Omental fat pad (tissue), 3 donors: ENCODE measurements at regions not wholly inside any gene's neighbourhood (a gene's known extent, or its start where the extent isn't known, plus 50 kb on each side); places are given as distances from the start of the nearest gene placed in this dataset.
"Not testable (repeated sequence)": the region's sequence is repeated elsewhere in the genome, so short reads cannot be mapped to it uniquely, and the experiment has no call there.

Experiments used
- ATAC-seq: fragments of 150-250 bp; one replicate; pipeline ENCODE4 v1.9.1; 2016; ENCODE audit warnings: mild to moderate bottlenecking, moderate library complexity; ENCODE audit not compliant: low FRiP score
- DNase-seq: peaks from one replicate; pipeline ENCODE4 v3.0.0-alpha.2; 2019; ENCODE audit warnings: low spot score
- CTCF ChIP-seq, 3 donors: fragments of 450-650 bp; IDR thresholded peaks; one replicate each; pipeline ENCODE4 v1.5.1; 2016 to 2017; ENCODE audit warnings: antibody characterized with exemption in 3 of 3, mild to moderate bottlenecking in 3 of 3, moderate library complexity in 2 of 3

GRCh38 chr16:54879681-54880080, 51.0 kb upstream of the IRX5 start:
- TF ChIP-seq CTCF (IDR thresholded peaks at IDR 0.05) = no peak
- ATAC-seq (no peak), DNase-seq (no peak)

GRCh38 chr16:54878301-54878700, 52.4 kb upstream of the IRX5 start:
- TF ChIP-seq CTCF (IDR thresholded peaks at IDR 0.05) = no peak
- DNase-seq (no peak), ATAC-seq (no peak)

DNA sequence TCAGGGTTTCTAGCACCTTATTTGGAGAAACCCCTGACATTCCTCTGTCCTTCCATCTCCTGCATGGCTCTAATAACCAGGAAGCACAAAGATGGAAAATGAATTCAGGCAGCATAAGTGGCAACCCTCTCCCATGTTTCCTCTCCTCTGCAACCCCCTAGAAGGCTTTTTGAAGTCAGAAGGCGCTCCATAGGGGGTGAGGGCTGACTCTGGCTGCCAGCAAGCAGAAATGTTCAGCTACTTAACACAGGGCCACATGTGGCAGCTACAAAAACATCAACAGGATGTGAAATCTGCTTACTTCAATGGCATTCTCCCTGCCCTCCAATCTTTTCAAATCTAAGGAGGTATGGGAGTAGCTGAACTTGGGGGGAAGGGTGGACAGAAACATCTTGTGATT, 55.2 kb upstream of the IRX5 start:
- no peak for TF ChIP-seq CTCF (IDR thresholded peaks at IDR 0.05)
- ATAC-seq = no peak

DNA sequence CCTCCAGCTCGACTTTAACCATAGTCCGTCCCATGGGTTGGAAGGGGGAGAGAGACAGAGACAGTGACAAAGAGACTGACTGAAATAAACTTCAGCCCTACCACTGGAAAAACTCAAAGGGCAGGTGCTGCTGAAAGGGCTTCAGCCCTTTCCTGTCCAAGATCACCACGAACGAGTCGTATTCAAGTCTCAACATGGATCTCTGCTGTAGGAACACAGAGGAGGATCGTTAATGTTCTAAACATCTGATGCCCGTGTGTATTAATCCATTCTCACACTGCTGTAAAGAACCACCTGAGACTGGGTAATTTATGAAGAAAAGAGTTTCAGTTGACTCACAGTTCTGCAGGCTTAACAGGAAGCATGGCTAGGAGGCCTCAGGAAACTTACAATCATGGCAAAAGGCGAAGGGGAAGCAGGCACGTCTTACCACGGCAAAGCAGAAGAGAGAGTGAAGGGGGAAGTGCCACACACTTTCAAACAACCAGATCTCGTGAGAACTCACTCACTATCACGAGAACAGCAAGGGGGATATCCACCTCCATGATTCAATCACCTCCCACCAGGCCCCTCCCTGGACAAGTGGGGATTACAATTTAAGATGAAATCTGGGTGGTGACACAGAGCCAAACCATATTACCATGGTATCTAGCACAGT, 56.8 kb upstream of the IRX5 start:
- ATAC-seq, DNase-seq: not testable (repeated sequence)

More for the DNA sequence above, 55.2 kb upstream of the IRX5 start:
- DNase-seq = no peak

- DNase-seq (no peak), ATAC-seq (no peak)
- TF ChIP-seq CTCF (IDR thresholded peaks at IDR 0.05) = no peak
Observed at GRCh38 chr16:54873071-54873470, 57.6 kb upstream of the IRX5 start.

DNA sequence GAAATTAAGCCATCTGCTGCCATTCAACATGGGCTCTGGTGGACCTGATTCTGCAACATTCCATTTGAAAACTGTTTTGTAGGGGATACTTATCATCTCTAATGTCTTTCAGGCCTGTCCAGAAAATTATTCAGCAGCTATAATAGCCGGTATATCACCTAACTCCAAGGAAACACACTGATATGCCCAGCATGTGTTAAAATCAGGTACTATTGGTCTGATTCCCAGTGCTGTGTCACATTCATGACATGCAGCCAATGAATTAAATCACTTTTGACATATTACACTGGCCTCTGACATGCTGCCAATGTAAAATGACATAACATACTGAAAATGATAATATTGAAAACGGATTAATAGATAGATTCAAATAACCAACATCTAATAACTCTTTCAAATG, 60.5 kb upstream of the IRX5 start:
- ATAC-seq = no peak
- TF ChIP-seq CTCF (IDR thresholded peaks at IDR 0.05) = no peak
- no peak for DNase-seq

- ATAC-seq = no peak
- TF ChIP-seq CTCF (IDR thresholded peaks at IDR 0.05) = no peak
Observed at GRCh38 chr16:54867302-54867832, 63.3 kb upstream of the IRX5 start.

More at GRCh38 chr16:54867302-54867832, 63.3 kb upstream of the IRX5 start:
- no peak for DNase-seq
